ENCODE measurements at regions not wholly inside any gene's neighbourhood (a gene's known extent, or its start where the extent isn't known, plus 50 kb on each side); places are given as distances from the start of the nearest gene placed in this dataset.

GRCh38 chr6:146911635-146912215 is 292.5 kb upstream of the STXBP5 start:
- in situ Hi-C loops (cut with MboI; ENCODE audit: low pct_unique_long_range_greater_than_20kb, low sequenced_read_pairs, unreplicated experiment): no loop called here
- TF ChIP-seq CTCF (IDR thresholded peaks at IDR 0.05; ENCODE audit: extremely low read depth, insufficient read depth, missing control alignments): no peak
- no peak for DNase-seq (ENCODE audit: low spot score)

GRCh38 chr6:146912730-146913685 is 291.2 kb upstream of the STXBP5 start:
- TF ChIP-seq CTCF (IDR thresholded peaks at IDR 0.05; ENCODE audit: extremely low read depth, insufficient read depth, missing control alignments): no peak
- no peak for DNase-seq (ENCODE audit: low spot score)
- in situ Hi-C loops (cut with MboI; ENCODE audit: low pct_unique_long_range_greater_than_20kb, low sequenced_read_pairs, unreplicated experiment): no loop called here

GRCh38 chr6:146913842-146914488 is 290.3 kb upstream of the STXBP5 start:
- TF ChIP-seq CTCF (IDR thresholded peaks at IDR 0.05; ENCODE audit: extremely low read depth, insufficient read depth, missing control alignments): no peak
- in situ Hi-C loops (cut with MboI; ENCODE audit: low pct_unique_long_range_greater_than_20kb, low sequenced_read_pairs, unreplicated experiment): no loop called here

GRCh38 chr6:146914489-146915483 is 289.4 kb upstream of the STXBP5 start:
- in situ Hi-C loops (cut with MboI; ENCODE audit: low pct_unique_long_range_greater_than_20kb, low sequenced_read_pairs, unreplicated experiment): no loop called here
- TF ChIP-seq CTCF (IDR thresholded peaks at IDR 0.05; ENCODE audit: extremely low read depth, insufficient read depth, missing control alignments): no peak
- DNase-seq (ENCODE audit: low spot score): no peak

More at GRCh38 chr6:146913842-146914488, 290.3 kb upstream of the STXBP5 start:
- DNase-seq (ENCODE audit: low spot score): no peak

GRCh38 chr6:146915671-146916127 is 288.5 kb upstream of the STXBP5 start:
- TF ChIP-seq CTCF (IDR thresholded peaks at IDR 0.05; ENCODE audit: extremely low read depth, insufficient read depth, missing control alignments): no peak
- no peak for DNase-seq (ENCODE audit: low spot score)
- in situ Hi-C loops (cut with MboI; ENCODE audit: low pct_unique_long_range_greater_than_20kb, low sequenced_read_pairs, unreplicated experiment): no loop called here
